HG02943 (cell line): ENCODE measurements at regions not wholly inside any gene's neighbourhood (a gene's known extent, or its start where the extent isn't known, plus 50 kb on each side); places are given as distances from the start of the nearest gene placed in this dataset.

Experiments
- ATAC-seq: cut with Tn5 transposase; IDR thresholded peaks from one replicate; pipeline ENCODE4 v1.9.1; 2021; ENCODE audit warnings: mild to moderate bottlenecking, low read depth, moderate library complexity; ENCODE audit not compliant: unreplicated experiment

- ATAC-seq, result no peak
Observed at GRCh38 chr12:60935981-60936761, 1324.0 kb upstream of the USP15 start.

GRCh38 chr12:60947533-60947932, 1312.7 kb upstream of the USP15 start:
- no peak for ATAC-seq

GRCh38 chr12:60967128-60967527, 1293.1 kb upstream of the USP15 start:
- ATAC-seq, result no peak

- no peak for ATAC-seq
Observed at GRCh38 chr12:60977966-60978365, 1282.2 kb upstream of the USP15 start.

- no peak for ATAC-seq
Observed at GRCh38 chr12:60980558-60980957, 1279.6 kb upstream of the USP15 start.

GRCh38 chr12:60981473-60981872, 1278.7 kb upstream of the USP15 start:
- no peak for ATAC-seq

- no peak for ATAC-seq
Observed at GRCh38 chr12:60992087-60992486, 1268.1 kb upstream of the USP15 start.

- no peak for ATAC-seq
Observed at GRCh38 chr12:60995256-60995825, 1264.9 kb upstream of the USP15 start.

GRCh38 chr12:60997869-60998378, 1262.3 kb upstream of the USP15 start:
- no peak for ATAC-seq

- no peak for ATAC-seq
Observed at GRCh38 chr12:61009192-61009591, 1251.0 kb upstream of the USP15 start.

- no peak for ATAC-seq
Observed at GRCh38 chr12:61011767-61012423, 1248.3 kb upstream of the USP15 start.

- no peak for ATAC-seq
Observed at GRCh38 chr12:61018571-61018970, 1241.6 kb upstream of the USP15 start.

- no peak for ATAC-seq
Observed at GRCh38 chr12:61023231-61023630, 1237.0 kb upstream of the USP15 start.

GRCh38 chr12:61029516-61029915, 1230.7 kb upstream of the USP15 start:
- no peak for ATAC-seq

GRCh38 chr12:61037792-61038191, 1222.4 kb upstream of the USP15 start:
- ATAC-seq, result no peak

- no peak for ATAC-seq
Observed at GRCh38 chr12:61043838-61044237, 1216.4 kb upstream of the USP15 start.

GRCh38 chr12:61044766-61045165, 1215.4 kb upstream of the USP15 start:
- no peak for ATAC-seq

- ATAC-seq, result no peak
Observed at GRCh38 chr12:61070640-61071414, 1189.4 kb upstream of the USP15 start.

- no peak for ATAC-seq
Observed at GRCh38 chr12:61072717-61073116, 1187.5 kb upstream of the USP15 start.

GRCh38 chr12:61095111-61095510, 1165.1 kb upstream of the USP15 start:
- ATAC-seq, result no peak
